H1 (cell line): ENCODE measurements at regions not wholly inside any gene's neighbourhood (a gene's known extent, or its start where the extent isn't known, plus 50 kb on each side); places are given as distances from the start of the nearest gene placed in this dataset.

Source experiments
- CTCF ChIA-PET: fragments of 300-600 bp; sonication (Branson Sonifier 250); formaldehyde crosslinking; loops from one replicate; lab custom pipeline; 2021; ENCODE audit not compliant: partially characterized antibody; lab: Charles Lee
- POLR2A ChIA-PET: fragments of 300-600 bp; sonication (Branson Sonifier 250); formaldehyde crosslinking; loops from one replicate; lab custom pipeline; 2021; ENCODE audit warnings: inconsistent platforms; ENCODE audit not compliant: partially characterized antibody; lab: Charles Lee
- DNase-seq, 2 experiments: peaks; one replicate each; pipeline versions ENCODE4 v3.0.0 to v3.0.0-alpha.2; 2010 to 2022; ENCODE audit warnings: low spot score in 2 of 2, low read depth in 1 of 2, mixed read lengths in 1 of 2
- FAIRE-seq: peaks from 2 replicates; lab custom pipeline; 2011; peaks lifted over from hg19 to GRCh38; lab: Jason Lieb, UNC
- H2AFZ ChIP-seq: 2 replicates; pipeline ENCODE4 v1.8.1; 2012; ENCODE audit warnings: low read length, inconsistent platforms
- H2AK5ac ChIP-seq: 2 replicates; pipeline ENCODE4 v1.6.1; 2013; ENCODE audit warnings: low read depth, low read length
- H2BK120ac ChIP-seq: replicated peaks from 2 replicates; pipeline ENCODE3; 2013; ENCODE audit warnings: low read depth, low read length, inconsistent platforms
- H2BK12ac ChIP-seq: 2 replicates; pipeline ENCODE4 v1.6.1; 2013; ENCODE audit warnings: low read depth, low read length
- H2BK15ac ChIP-seq: 2 replicates; pipeline ENCODE4 v1.6.1; 2013; ENCODE audit warnings: low read length
- H2BK20ac ChIP-seq: 2 replicates; pipeline ENCODE4 v1.6.1; 2013; ENCODE audit warnings: low read length
- H2BK5ac ChIP-seq: 2 replicates; pipeline ENCODE4 v1.6.1; 2013; ENCODE audit warnings: low read depth, low read length
- H3K14ac ChIP-seq: 2 replicates; pipeline ENCODE4 v1.6.1; 2013; ENCODE audit warnings: inconsistent platforms; ENCODE audit not compliant: insufficient read length
- H3K18ac ChIP-seq: 2 replicates; pipeline ENCODE4 v1.6.1; 2013; ENCODE audit warnings: low read length; ENCODE audit errors: extremely low read depth
- H3K23ac ChIP-seq: 2 replicates; pipeline ENCODE4 v1.6.1; 2013; ENCODE audit warnings: inconsistent platforms; ENCODE audit not compliant: insufficient read length
- H3K23me2 ChIP-seq: 2 replicates; pipeline ENCODE4 v1.6.1; 2013; ENCODE audit warnings: low read depth, low read length
- H3K27ac ChIP-seq: 2 replicates; pipeline ENCODE4 v1.6.1; 2011; ENCODE audit warnings: low read depth, low read length, inconsistent platforms
- H3K27me3 ChIP-seq, 4 experiments: replicated peaks in 1 of 4; 1 replicate in 1 of 4; 2 replicates in 3 of 4; pipeline versions ENCODE4 v1.6.1 to v1.8.1; 2011 to 2013; ENCODE audit warnings: low read length in 3 of 4, mild to moderate bottlenecking in 3 of 4, inconsistent platforms in 2 of 4, mixed read lengths in 2 of 4, moderate library complexity in 1 of 4; ENCODE audit not compliant: control insufficient read depth in 3 of 4, insufficient read depth in 3 of 4; ENCODE audit errors: extremely low read depth in 1 of 4
- H3K36me3 ChIP-seq, 4 experiments: 2 replicates each; pipeline versions ENCODE4 v1.6.1 to v1.8.1; 2011 to 2013; ENCODE audit warnings: mild to moderate bottlenecking in 4 of 4, low read length in 3 of 4, moderate library complexity in 2 of 4, control low read depth in 1 of 4, inconsistent platforms in 1 of 4; ENCODE audit not compliant: insufficient read depth in 4 of 4, control insufficient read depth in 2 of 4
- H3K4ac ChIP-seq: replicated peaks from 2 replicates; pipeline ENCODE3; 2013; ENCODE audit warnings: low read length, low read depth, mixed read lengths, inconsistent platforms; ENCODE audit not compliant: insufficient read length
- H3K4me1 ChIP-seq, 4 experiments: replicated peaks in 1 of 4; 1 replicate in 1 of 4; 2 replicates in 3 of 4; pipeline versions ENCODE4 v1.6.1 to v1.8.1; 2011 to 2013; ENCODE audit warnings: low read length in 3 of 4, inconsistent platforms in 2 of 4, mixed read lengths in 1 of 4; ENCODE audit not compliant: insufficient read depth in 4 of 4, control insufficient read depth in 3 of 4
- H3K4me2 ChIP-seq, 2 experiments: 2 replicates each; pipeline versions ENCODE4 v1.6.1 to v1.8.1; 2011 to 2013; ENCODE audit warnings: low read depth in 2 of 2, low read length in 2 of 2, control low read depth in 1 of 2, inconsistent platforms in 1 of 2, mild to moderate bottlenecking in 1 of 2; ENCODE audit not compliant: insufficient read depth in 1 of 2
- H3K4me3 ChIP-seq, 4 experiments: fragments of 200-600, 300-600 bp in 1 of 4; sonication (generic), shearing (Covaris generic), sonication (Bioruptor Twin) in 1 of 4; 2 replicates each; pipeline versions ENCODE4 v1.5.1 to v1.8.1; 2011 to 2016; ENCODE audit warnings: low read length in 4 of 4, low read depth in 3 of 4, control low read depth in 2 of 4, inconsistent platforms in 2 of 4, mild to moderate bottlenecking in 2 of 4, mixed read lengths in 1 of 4, moderate library complexity in 1 of 4; ENCODE audit not compliant: insufficient read depth in 2 of 4; ENCODE audit errors: extremely low read depth in 1 of 4
- H3K56ac ChIP-seq: replicated peaks from 2 replicates; pipeline ENCODE3; 2013; ENCODE audit warnings: low read depth, mild to moderate bottlenecking, mixed read lengths, low read length, inconsistent platforms; ENCODE audit not compliant: insufficient read length
- H3K79me1 ChIP-seq: 2 replicates; pipeline ENCODE4 v1.6.1; 2013; ENCODE audit warnings: low read depth, low read length, control low read depth
- H3K79me2 ChIP-seq, 2 experiments: 2 replicates each; pipeline versions ENCODE4 v1.6.1 to v1.8.1; 2012 to 2013; ENCODE audit warnings: low read length in 2 of 2, mild to moderate bottlenecking in 2 of 2, inconsistent platforms in 1 of 2; ENCODE audit not compliant: insufficient read depth in 2 of 2, control insufficient read depth in 1 of 2
- H3K9ac ChIP-seq, 4 experiments: replicated peaks in 1 of 4; 1 replicate in 1 of 4; 2 replicates in 3 of 4; pipeline versions ENCODE4 v1.6.1 to v1.8.1; 2011 to 2013; ENCODE audit warnings: low read depth in 3 of 4, low read length in 3 of 4, control low read depth in 2 of 4, mild to moderate bottlenecking in 2 of 4, moderate library complexity in 2 of 4, inconsistent platforms in 1 of 4; ENCODE audit errors: extremely low read depth in 1 of 4
- H3K9me3 ChIP-seq, 2 experiments: 2 replicates each; pipeline versions ENCODE4 v1.6.1 to v1.8.1; 2012 to 2013; ENCODE audit warnings: mild to moderate bottlenecking in 2 of 2, moderate library complexity in 2 of 2, control low read depth in 1 of 2, inconsistent platforms in 1 of 2, low read depth in 1 of 2, low read length in 1 of 2, mixed read lengths in 1 of 2; ENCODE audit not compliant: insufficient read depth in 2 of 2
- H4K20me1 ChIP-seq, 2 experiments: replicated peaks in 1 of 2; 2 replicates each; pipeline versions ENCODE3 to v1.8.1; 2011 to 2013; ENCODE audit warnings: inconsistent platforms in 2 of 2, low read length in 2 of 2, mild to moderate bottlenecking in 1 of 2; ENCODE audit not compliant: insufficient read depth in 2 of 2, control insufficient read depth in 1 of 2
- H4K5ac ChIP-seq: 2 replicates; pipeline ENCODE4 v1.6.1; 2013; ENCODE audit warnings: low read length, low read depth, mixed read lengths, inconsistent platforms; ENCODE audit not compliant: insufficient read length
- H4K8ac ChIP-seq: 2 replicates; pipeline ENCODE4 v1.8.0; 2013; ENCODE audit warnings: mild to moderate bottlenecking, moderate library complexity, low read length, inconsistent platforms; ENCODE audit not compliant: insufficient read depth; ENCODE audit errors: extremely low read depth
- H4K91ac ChIP-seq: replicated peaks from 2 replicates; pipeline ENCODE3; 2013; ENCODE audit warnings: low read length, mixed read lengths, inconsistent platforms; ENCODE audit not compliant: insufficient read length
- ASH2L ChIP-seq: fragments of 200-600, 300-600 bp; sonication (generic); IDR thresholded peaks from one replicate; pipeline ENCODE4 v1.7.1; 2017; ENCODE audit warnings: low read length
- CBX5 ChIP-seq: fragments of 300-800, 300-1000 bp; sonication (generic); IDR thresholded peaks from 2 replicates; pipeline ENCODE4 v1.7.1; 2016; ENCODE audit warnings: antibody characterized with exemption, low read length, low read depth
- CEBPB ChIP-seq: IDR thresholded peaks from 2 replicates; pipeline ENCODE4 v1.6.1; 2012; ENCODE audit warnings: low read depth, low read length
- CHD2 ChIP-seq: IDR thresholded peaks from 2 replicates; pipeline ENCODE4 v1.6.1; 2012; ENCODE audit warnings: low read length, improper control_type of control experiment
- EGR1 ChIP-seq: IDR thresholded peaks from 2 replicates; pipeline ENCODE4 v1.6.1; 2011; ENCODE audit warnings: low read depth, low read length, borderline replicate concordance
- EP300 ChIP-seq, 2 experiments: IDR thresholded peaks; 1 replicate in 1 of 2; 2 replicates in 1 of 2; pipeline ENCODE4 v1.6.1; 2011 to 2012; ENCODE audit warnings: low read depth in 2 of 2, low read length in 2 of 2, mild to moderate bottlenecking in 2 of 2, borderline replicate concordance in 1 of 2, inconsistent platforms in 1 of 2, moderate library complexity in 1 of 2
- HDAC6 ChIP-seq: IDR thresholded peaks from one replicate; pipeline ENCODE4 v1.7.1; 2012; ENCODE audit warnings: low read depth, mild to moderate bottlenecking, inconsistent platforms, low read length, moderate library complexity
- MAFK ChIP-seq: IDR thresholded peaks from 2 replicates; pipeline ENCODE4 v1.6.1; 2012; ENCODE audit warnings: low read depth, mild to moderate bottlenecking, improper control_type of control experiment, low read length
- PHF8 ChIP-seq: fragments of 200-600 bp; sonication (generic); conservative IDR thresholded peaks from 2 replicates; pipeline ENCODE4 v1.7.1; 2012; ENCODE audit warnings: low read depth, mild to moderate bottlenecking, inconsistent platforms, low read length, moderate library complexity
- RNF2 ChIP-seq: fragments of 200-900, 300-1000 bp; sonication (generic); IDR thresholded peaks from 2 replicates; pipeline ENCODE4 v1.7.1; 2016; ENCODE audit warnings: borderline replicate concordance, low read depth, mild to moderate bottlenecking, antibody characterized with exemption, low read length; ENCODE audit not compliant: poor library complexity, severe bottlenecking; ENCODE audit errors: missing control alignments
- SP4 ChIP-seq: IDR thresholded peaks from 2 replicates; pipeline ENCODE4 v1.6.1; 2012; ENCODE audit warnings: low read length, inconsistent platforms
- TAF7 ChIP-seq: optimal IDR thresholded peaks from 2 replicates; pipeline ENCODE3; 2011; ENCODE audit warnings: low read depth, mild to moderate bottlenecking, inconsistent platforms, low read length, moderate library complexity, borderline replicate concordance
- USF2 ChIP-seq: IDR thresholded peaks from 2 replicates; pipeline ENCODE4 v1.6.1; 2011; ENCODE audit warnings: low read length, improper control_type of control experiment
- WGBS, 2 experiments: shearing (Covaris generic) in 1 of 2; methylation state at CpG; one replicate each; pipeline versions ENCODE4 v1.1.6 to v1.1.7; 2013 to 2015; ENCODE audit warnings: low lambda C conversion rate in 2 of 2, mixed read lengths in 2 of 2, inconsistent platforms in 1 of 2, low coverage in 1 of 2, missing lambda C conversion rate in 1 of 2; ENCODE audit not compliant: insufficient replicate concordance in 2 of 2, insufficient coverage in 1 of 2, insufficient read length in 1 of 2; ENCODE audit errors: extremely low coverage in 1 of 2, missing lambda C conversion rate in 1 of 2; 5-methylcytosine and 5-hydroxymethylcytosine counted together

GRCh38 chr4:138612428-138612827, 370.3 kb upstream of the SLC7A11 start:
- H3K56ac ChIP-seq: no peak overlapping the region
- H3K79me1 ChIP-seq: no peaks in the 10 kb centered on the region
- DNase-seq (no peak), FAIRE-seq (no peak)
- no peak overlapping the region for H3K18ac ChIP-seq
- peaks cover 0 to 8% (median 1%) of the 10 kb centered on the region in 4 experiments; a peak in 3 of 7 replicates for H3K4me1 ChIP-seq
- no peak overlapping the region for H2BK120ac ChIP-seq
- no peak overlapping the region for H2BK15ac ChIP-seq
- peaks cover 0 to 8% of the 10 kb centered on the region in 2 experiments; a peak in 3 of 4 replicates for H3K9me3 ChIP-seq
- H2BK5ac ChIP-seq: peak overlapping the region; percentile 60; the same call in 1 of the 2 replicates
- H4K5ac ChIP-seq: no peak overlapping the region
- H3K79me2 ChIP-seq: no peaks in the 10 kb centered on the region
- H4K8ac ChIP-seq: no peak overlapping the region
- H4K91ac ChIP-seq: no peak overlapping the region
- H3K36me3 ChIP-seq: no peaks in the 10 kb centered on the region
- no peak overlapping the region for H3K14ac ChIP-seq
- POLR2A ChIA-PET: no interaction called here
- no peak overlapping the region for H2BK20ac ChIP-seq
- H3K27ac ChIP-seq: no peak overlapping the region
- H3K4me3 ChIP-seq: no peak overlapping the region
- no peaks in the 10 kb centered on the region for H3K27me3 ChIP-seq
- H3K4ac ChIP-seq: no peak overlapping the region
- no peak overlapping the region for H3K4me2 ChIP-seq
- 91% methylated on average over 1 of the region's 1 CpG; no CpG with 5 or more reads in 1 of the 2 experiments for WGBS, 2 experiments
- H2BK12ac ChIP-seq: peak overlapping the region; percentile 61; the same call in 1 of the 2 replicates
- CTCF ChIA-PET: interaction anchor here (0.8 to 1.2 kb wide), 6 partner anchors 36 to 233 kb away, joined by 3 to 5 read pairs (median 3); no protein-coding TSS in a partner anchor
- TF ChIP-seq CEBPB (no peak), TAF7 (no peak), PHF8 (no peak), SP4 (no peak), CHD2 (no peak), HDAC6 (no peak), USF2 (no peak), MAFK (no peak), RNF2 (no peak), CBX5 (no peak), EP300 (IDR thresholded peaks at IDR 0.05; ENCODE audit: borderline replicate concordance in 1 of 2, low read depth in 2 of 2, low read length in 2 of 2) (no peak), ASH2L (no peak), EGR1 (no peak)
- no peaks in the 10 kb centered on the region for H3K23me2 ChIP-seq
- no peak overlapping the region for H2AK5ac ChIP-seq
- H2AFZ ChIP-seq: no peak overlapping the region
- H4K20me1 ChIP-seq: no peaks in the 10 kb centered on the region
- no peak overlapping the region; a peak in 1 of 7 replicates for H3K9ac ChIP-seq
- no peak overlapping the region for H3K23ac ChIP-seq
